Neural progenitor cell (in vitro differentiated cells): ENCODE measurements at regions not wholly inside any gene's neighbourhood (a gene's known extent, or its start where the extent isn't known, plus 50 kb on each side); places are given as distances from the start of the nearest gene placed in this dataset.

Experiments used
- DNase-seq: peaks from one replicate; pipeline ENCODE4 v3.0.0-alpha.2; 2016; ENCODE audit warnings: low spot score
- H2AFZ ChIP-seq: fragments of 200-600 bp; sonication (generic); replicated peaks from 2 replicates; pipeline ENCODE4 v1.6.1; 2016; ENCODE audit warnings: antibody characterized with exemption
- H3F3A ChIP-seq: fragments of 200-600 bp; sonication (generic); 2 replicates; pipeline ENCODE4 v1.6.1; 2016; ENCODE audit warnings: antibody characterized with exemption, low read depth
- H3K27ac ChIP-seq: fragments of 200-600 bp; sonication (generic); 2 replicates; pipeline ENCODE4 v1.5.1; 2016; ENCODE audit warnings: mild to moderate bottlenecking
- H3K27me3 ChIP-seq: fragments of 200-600 bp; sonication (generic); 2 replicates; pipeline ENCODE4 v1.6.1; 2016; ENCODE audit warnings: mild to moderate bottlenecking, moderate library complexity
- H3K36me3 ChIP-seq: fragments of 200-600 bp; sonication (generic); 2 replicates; pipeline ENCODE4 v1.5.1; 2016
- H3K4me1 ChIP-seq: fragments of 200-600 bp; sonication (generic); 2 replicates; pipeline ENCODE4 v1.6.1; 2016; ENCODE audit warnings: mixed run types
- H3K4me2 ChIP-seq: fragments of 200-600 bp; sonication (generic); 2 replicates; pipeline ENCODE4 v1.6.1; 2016
- H3K4me3 ChIP-seq: fragments of 200-600 bp; sonication (generic); 2 replicates; pipeline ENCODE4 v1.5.1; 2016
- H3K79me2 ChIP-seq: fragments of 200-600 bp; sonication (generic); 2 replicates; pipeline ENCODE4 v1.6.1; 2016; ENCODE audit warnings: low read depth
- H3K9ac ChIP-seq: fragments of 200-600 bp; sonication (generic); 2 replicates; pipeline ENCODE4 v1.6.1; 2016
- H3K9me3 ChIP-seq: fragments of 200-600 bp; sonication (generic); 2 replicates; pipeline ENCODE4 v1.5.1; 2016; ENCODE audit warnings: low read depth
- H4K20me1 ChIP-seq: fragments of 200-600 bp; sonication (generic); 2 replicates; pipeline ENCODE4 v1.6.1; 2016; ENCODE audit warnings: low read depth
- H3K27ac Mint-ChIP-seq: 3 replicates; pipeline ENCODE4 v1.8.0; 2021; ENCODE audit warnings: mixed read lengths
- H3K27me3 Mint-ChIP-seq: 2 replicates; pipeline ENCODE4 v1.8.0; 2022; ENCODE audit warnings: low read depth, mild to moderate bottlenecking, inconsistent platforms, moderate library complexity, mixed read lengths; ENCODE audit not compliant: insufficient read depth
- H3K36me3 Mint-ChIP-seq: 3 replicates; pipeline ENCODE4 v1.8.0; 2021; ENCODE audit warnings: mixed read lengths
- H3K4me1 Mint-ChIP-seq: 3 replicates; pipeline ENCODE4 v1.8.0; 2021; ENCODE audit warnings: mixed read lengths
- H3K4me3 Mint-ChIP-seq: 3 replicates; pipeline ENCODE4 v1.8.0; 2021; ENCODE audit warnings: mild to moderate bottlenecking, moderate library complexity, mixed read lengths
- H3K9me3 Mint-ChIP-seq: 3 replicates; pipeline ENCODE4 v1.8.0; 2020; ENCODE audit warnings: mixed read lengths
- CTCF ChIP-seq: fragments of 200-600 bp; sonication (generic); IDR thresholded peaks from 2 replicates; pipeline ENCODE4 v1.5.1; 2017; ENCODE audit warnings: antibody characterized with exemption, mild to moderate bottlenecking
- EZH2 ChIP-seq: fragments of 200-600 bp; sonication (generic); IDR thresholded peaks from 2 replicates; pipeline ENCODE4 v1.6.1; 2017; ENCODE audit warnings: antibody characterized with exemption, mild to moderate bottlenecking, moderate library complexity
- EZH2phosphoT487 ChIP-seq: fragments of 200-600 bp; sonication (generic); IDR thresholded peaks from 2 replicates; pipeline ENCODE4 v1.6.1; 2017; ENCODE audit warnings: antibody characterized with exemption

DNA sequence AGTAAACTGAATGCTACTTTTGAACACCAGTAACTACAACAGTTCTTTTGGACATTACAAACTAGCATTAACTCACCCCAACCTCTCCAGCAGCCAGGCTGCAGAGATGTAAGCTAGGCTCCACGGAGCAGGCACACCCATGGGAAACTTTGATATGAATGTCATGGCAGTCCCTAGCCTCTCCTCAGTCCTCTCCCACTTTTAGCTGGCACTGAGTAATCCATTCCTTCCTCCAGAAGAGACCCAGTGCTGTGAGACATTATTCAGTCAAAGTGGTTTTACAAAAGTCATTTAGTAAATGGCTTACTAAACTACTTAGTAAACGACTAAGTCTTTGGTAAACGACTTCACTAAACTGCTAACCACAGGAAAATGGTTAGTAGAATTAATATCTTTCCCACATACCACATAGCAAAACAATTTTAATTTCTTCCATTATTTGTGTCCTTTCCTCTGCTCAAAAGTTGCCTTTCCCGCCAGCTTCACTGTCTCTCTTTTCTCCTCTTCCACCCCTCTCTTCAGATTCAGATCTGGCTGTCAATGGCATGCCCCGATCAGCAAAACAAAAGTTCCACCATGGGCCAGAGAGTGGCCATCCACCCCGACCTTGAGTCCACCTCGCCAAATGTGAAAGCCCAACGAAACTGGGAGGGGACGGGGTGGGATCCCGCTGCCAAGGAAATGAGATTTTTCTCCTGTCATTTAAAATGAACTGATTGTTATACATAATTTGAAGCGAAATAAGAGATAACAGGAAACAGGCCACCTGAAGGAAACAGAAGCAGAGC lies 67.5 kb upstream of the TJP1 start:
- H3K36me3 Mint-ChIP-seq, result no peaks in the 10 kb centered on the region
- no peaks in the 10 kb centered on the region for H3K27me3 Mint-ChIP-seq
- H3K4me3 ChIP-seq, result no peak overlapping the region
- no peak overlapping the region for H3K9ac ChIP-seq
- no peak overlapping the region for H3K4me2 ChIP-seq
- H3K27ac Mint-ChIP-seq, result no peak overlapping the region
- no peaks in the 10 kb centered on the region for H3K27me3 ChIP-seq
- peaks cover 20% of the 10 kb centered on the region for H3K4me1 ChIP-seq
- DNase-seq, result no peak
- H2AFZ ChIP-seq, result peak overlapping the region; percentile 32
- H4K20me1 ChIP-seq, result no peaks in the 10 kb centered on the region
- H3K9me3 Mint-ChIP-seq, result peaks cover 11% of the 10 kb centered on the region
- TF ChIP-seq EZH2 (no peak), CTCF (no peak), EZH2phosphoT487 (no peak)
- peaks cover 21% of the 10 kb centered on the region for H3K4me1 Mint-ChIP-seq
- H3K27ac ChIP-seq, result no peak overlapping the region
- no peaks in the 10 kb centered on the region for H3F3A ChIP-seq
- H3K36me3 ChIP-seq, result no peaks in the 10 kb centered on the region
- no peaks in the 10 kb centered on the region for H3K79me2 ChIP-seq
- H3K4me3 Mint-ChIP-seq, result no peak overlapping the region
- H3K9me3 ChIP-seq, result no peaks in the 10 kb centered on the region

- peaks cover 21% of the 10 kb centered on the region for H3K4me1 Mint-ChIP-seq
- no peak for TF ChIP-seq CTCF
- Histone ChIP-seq H3K27me3 (no peaks in the 10 kb centered on the region), H3K4me1 (peaks cover 20% of the 10 kb centered on the region), H3K9ac (no peak overlapping the region), H2AFZ (peak overlapping the region; percentile 48), H3K36me3 (no peaks in the 10 kb centered on the region), H3K4me3 (no peak overlapping the region), H3K9me3 (no peaks in the 10 kb centered on the region), H3K79me2 (no peaks in the 10 kb centered on the region), H3F3A (no peaks in the 10 kb centered on the region), H3K4me2 (peak overlapping the region; percentile 16), H3K27ac (no peak overlapping the region), H4K20me1 (no peaks in the 10 kb centered on the region)
- no peak overlapping the region for H3K27ac Mint-ChIP-seq
- H3K36me3 Mint-ChIP-seq, result no peaks in the 10 kb centered on the region
- H3K27me3 Mint-ChIP-seq, result no peaks in the 10 kb centered on the region
- peak; percentile 60 for DNase-seq
- H3K9me3 Mint-ChIP-seq, result peaks cover 10% of the 10 kb centered on the region
- H3K4me3 Mint-ChIP-seq, result peak overlapping the region; percentile 58
Measured at GRCh38 chr15:29888646-29889045, 66.4 kb upstream of the TJP1 start.

DNA sequence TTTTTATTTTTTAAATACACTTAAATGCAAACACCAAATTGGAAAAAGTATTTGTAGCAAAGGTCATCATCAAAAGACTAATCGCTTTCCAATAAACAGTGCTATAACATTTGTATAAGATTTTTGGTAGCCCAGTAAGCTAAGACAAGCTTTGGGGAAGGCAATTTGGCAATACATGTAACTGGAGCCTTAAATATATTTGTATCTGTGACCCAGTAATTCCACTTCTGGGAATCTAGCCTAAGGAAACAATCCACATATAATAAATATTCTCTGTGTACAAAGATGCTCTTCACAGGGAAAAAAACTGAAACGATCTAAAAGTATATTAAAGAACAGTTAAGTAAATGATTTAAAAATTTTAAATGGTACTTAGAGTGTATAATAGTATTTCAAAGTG lies 65.5 kb upstream of the TJP1 start:
- no peaks in the 10 kb centered on the region for H3K27me3 ChIP-seq
- H3K79me2 ChIP-seq, result no peaks in the 10 kb centered on the region
- Mint-ChIP-seq H3K4me1 (peaks cover 28% of the 10 kb centered on the region), H3K27ac (no peak overlapping the region), H3K36me3 (no peaks in the 10 kb centered on the region), H3K9me3 (peaks cover 3% of the 10 kb centered on the region), H3K27me3 (no peaks in the 10 kb centered on the region), H3K4me3 (no peak overlapping the region)
- H3K4me1 ChIP-seq, result peaks cover 27% of the 10 kb centered on the region
- peaks cover 3% of the 10 kb centered on the region for H3F3A ChIP-seq
- no peaks in the 10 kb centered on the region for H3K36me3 ChIP-seq
- no peak overlapping the region for H3K9ac ChIP-seq
- no peak overlapping the region for H3K4me3 ChIP-seq
- H3K27ac ChIP-seq, result no peak overlapping the region
- no peaks in the 10 kb centered on the region for H4K20me1 ChIP-seq
- no peaks in the 10 kb centered on the region for H3K9me3 ChIP-seq
- no peak overlapping the region for H3K4me2 ChIP-seq
- no peak for DNase-seq
- no peak overlapping the region for H2AFZ ChIP-seq
- TF ChIP-seq EZH2, result no peak
- no peak for TF ChIP-seq EZH2phosphoT487
- no peak for TF ChIP-seq CTCF
